ENCODE measurements at regions not wholly inside any gene's neighbourhood (a gene's known extent, or its start where the extent isn't known, plus 50 kb on each side); places are given as distances from the start of the nearest gene placed in this dataset.
A peak's percentile ranks its signal among the peaks of the same experiment; 100 is the strongest.

DNA sequence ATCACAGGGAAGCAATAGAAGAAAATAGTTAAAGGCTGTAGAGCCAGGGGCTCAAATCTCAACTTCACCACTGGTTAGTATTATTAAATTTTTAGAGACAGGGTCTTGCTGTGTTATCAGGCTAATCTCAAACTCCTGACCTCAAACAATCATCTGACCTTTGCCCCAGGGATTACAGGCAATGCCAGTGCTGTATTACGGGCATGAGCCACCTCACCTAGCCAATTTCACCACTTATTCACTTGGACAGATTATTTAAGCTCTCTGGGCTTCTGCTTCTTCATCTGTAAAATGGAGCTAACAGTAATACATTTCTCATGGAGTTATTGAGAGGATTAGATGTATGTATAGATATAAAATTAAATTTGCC lies 155.9 kb upstream of the KLF4 start:
- DNase-seq = no peak

DNA sequence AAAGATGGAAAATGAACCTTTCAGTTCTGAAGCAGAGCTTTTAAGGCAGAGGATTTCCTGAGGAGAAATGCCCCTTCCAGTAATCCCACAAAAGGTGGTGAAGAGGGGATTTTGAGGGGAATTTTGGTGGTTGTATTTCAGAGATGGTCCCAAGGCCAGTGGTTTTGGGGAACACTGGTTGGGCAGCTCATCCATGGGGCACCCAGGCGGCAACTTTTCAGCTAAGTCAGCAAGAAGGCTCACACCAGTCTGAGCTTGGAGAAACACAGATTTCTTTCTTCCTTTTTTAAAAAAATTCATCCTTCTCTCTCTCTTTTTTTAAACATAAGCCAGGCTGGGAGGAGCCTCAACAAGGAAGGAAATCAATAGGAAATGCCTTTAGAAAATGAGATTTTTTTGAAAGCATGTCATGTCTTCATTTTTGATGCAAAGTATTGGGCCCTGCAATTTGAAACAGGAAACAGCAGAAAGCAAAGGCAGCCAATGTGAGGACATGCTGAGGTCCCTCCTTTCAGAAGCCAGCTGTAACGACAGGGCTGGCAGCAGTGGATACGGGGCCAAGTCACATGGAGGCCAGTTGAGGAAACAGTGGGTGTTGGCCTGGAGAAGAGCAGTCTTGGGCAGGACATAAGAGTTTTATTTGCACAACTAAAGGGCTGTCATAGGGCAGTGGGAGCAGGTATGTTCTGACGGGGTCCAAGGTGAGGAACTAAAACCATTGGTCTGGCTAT lies 155.3 kb upstream of the KLF4 start:
- no peak for DNase-seq

DNA sequence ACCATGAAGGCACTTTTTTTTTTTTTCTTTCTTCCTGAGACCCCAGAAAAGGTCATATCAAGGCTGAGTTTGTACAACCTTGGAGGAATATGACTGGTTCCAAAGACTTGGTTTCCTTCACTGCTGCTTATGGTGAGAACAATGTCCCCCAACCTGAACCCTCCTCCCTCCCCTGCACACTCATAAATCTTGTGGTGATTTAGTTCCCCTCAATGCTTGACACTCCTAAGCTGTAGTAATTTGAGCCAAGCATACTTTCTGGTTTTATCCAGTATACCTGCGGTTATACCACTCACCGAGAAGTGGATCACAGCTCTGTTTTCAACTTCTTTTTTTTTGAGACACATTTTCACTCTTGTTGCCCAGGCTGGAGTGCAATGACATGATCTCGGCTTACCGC lies 149.9 kb upstream of the KLF4 start:
- no peak for DNase-seq

DNA sequence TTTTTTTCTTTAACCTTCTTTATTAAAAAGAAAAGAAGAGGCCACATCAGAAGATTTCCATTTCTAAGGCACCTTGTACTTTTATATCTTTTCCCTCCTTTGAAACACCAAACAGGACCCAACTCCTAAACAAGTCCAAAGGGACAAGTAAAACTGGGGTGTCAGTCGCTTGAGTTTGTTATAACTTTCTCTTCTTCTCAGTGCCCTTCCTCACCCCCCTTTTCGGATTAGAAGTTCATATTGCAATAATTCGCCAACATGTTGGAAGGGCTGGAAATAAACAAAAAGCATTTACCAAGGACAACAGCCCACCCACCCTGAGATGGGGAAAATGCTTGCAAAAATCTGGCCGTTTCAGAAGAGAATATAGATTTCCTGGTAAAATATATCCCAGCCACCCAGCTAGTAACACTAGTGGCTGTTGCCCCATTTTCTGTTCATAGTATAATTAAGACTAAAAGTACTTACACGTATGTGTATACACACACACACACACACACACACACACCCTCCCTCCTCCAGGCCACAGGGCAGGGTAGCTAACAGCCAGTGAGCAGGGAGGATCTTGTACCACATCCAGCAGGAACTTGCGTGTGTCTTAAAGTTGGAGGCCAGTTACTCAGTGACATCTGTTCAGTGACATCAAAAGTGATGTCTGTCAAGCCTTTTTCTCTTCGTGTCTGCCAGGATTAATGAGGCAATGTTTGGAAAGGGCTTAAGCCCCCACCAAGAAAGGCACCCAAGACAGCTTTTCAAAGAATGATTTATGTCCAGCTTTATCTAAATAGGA lies 149.1 kb upstream of the KLF4 start:
- no peak for DNase-seq

DNA sequence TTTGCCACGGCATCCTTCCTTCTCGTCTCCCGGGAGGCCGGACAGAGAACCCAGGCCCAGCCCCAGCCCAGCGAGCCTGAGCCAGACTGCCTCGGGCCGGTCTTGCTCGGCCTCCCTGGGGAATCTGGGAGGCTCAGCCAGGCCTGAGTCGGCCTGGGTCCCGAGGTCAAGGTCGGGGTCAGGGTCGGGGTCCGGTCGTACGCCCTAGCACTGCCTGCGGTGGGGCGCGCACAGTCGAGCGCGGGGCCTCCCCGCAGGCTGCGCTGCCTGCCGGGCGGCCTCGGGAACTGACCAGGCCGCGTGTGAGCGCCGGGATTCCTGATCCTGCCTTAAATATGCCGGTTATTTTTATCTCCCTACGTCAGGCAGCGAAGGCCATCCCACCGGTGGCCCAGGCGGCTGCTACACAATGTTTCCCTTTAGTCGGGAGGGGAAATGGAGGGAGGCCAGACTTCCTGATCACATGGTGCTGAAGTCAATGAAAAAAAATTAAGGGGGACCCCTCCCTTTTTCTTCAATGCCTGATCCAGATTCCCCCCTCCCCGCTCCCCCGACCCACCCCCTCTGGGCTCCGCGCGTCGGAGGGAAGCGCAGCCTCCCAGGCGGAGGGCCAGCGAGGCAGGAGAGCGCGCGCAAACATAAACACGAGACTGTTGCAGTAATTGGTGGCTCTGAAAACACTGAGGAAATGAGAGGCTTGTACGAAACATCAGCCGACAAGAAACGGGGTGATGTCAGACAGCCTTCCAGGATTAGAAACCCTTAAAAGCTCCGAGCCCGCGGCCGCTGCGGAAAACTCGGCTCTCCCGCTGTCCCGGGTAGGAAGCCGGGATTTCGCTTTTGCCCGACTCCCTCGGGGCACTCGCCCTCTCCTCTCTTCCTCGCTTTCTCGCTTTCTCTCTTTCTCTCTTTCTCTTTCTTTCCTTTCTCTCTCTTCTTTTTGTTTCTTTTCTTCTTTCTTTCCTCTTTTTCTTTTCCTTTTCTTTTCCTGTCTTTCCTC lies 148.2 kb upstream of the KLF4 start:
- DNase-seq = peak; percentile 1

DNA sequence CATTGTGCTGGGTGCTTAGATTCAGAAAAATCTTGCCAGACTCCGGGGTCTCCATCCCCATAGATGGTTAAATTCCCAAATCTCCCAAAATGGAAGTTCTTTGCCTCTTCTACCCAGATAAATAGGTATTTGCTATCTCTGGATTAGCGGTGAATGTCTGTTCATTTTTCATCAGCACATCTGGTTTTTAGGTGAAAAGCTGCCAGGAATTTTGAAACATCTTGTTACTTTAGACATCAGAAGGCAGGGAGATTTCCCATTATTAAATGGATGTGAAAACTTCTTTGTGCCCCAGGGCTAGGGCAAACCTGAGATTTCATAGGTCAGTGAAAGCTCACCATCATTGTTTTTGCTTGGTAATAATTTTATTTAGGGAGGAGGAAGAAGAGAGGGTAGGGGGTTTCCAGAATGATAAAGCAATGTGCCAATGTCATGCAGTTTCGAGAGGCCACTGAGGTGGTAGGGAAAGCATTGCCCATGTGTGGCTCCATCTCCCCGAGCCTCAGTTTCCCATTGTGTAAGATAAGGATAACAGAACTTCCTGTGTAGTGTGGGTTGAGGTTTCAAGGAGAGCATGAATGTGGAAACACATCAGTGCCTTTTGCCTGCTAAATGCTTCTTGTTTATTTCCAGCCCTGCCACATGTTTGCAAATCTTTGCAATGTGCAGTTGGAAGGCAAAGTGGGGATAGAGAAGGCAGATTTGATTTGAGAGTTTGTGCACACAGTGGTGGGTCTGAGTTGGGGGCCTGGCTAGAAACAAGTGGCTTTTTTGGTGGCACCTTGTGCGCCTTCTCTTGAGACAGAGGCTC lies 147.2 kb upstream of the KLF4 start:
- no peak for DNase-seq

DNA sequence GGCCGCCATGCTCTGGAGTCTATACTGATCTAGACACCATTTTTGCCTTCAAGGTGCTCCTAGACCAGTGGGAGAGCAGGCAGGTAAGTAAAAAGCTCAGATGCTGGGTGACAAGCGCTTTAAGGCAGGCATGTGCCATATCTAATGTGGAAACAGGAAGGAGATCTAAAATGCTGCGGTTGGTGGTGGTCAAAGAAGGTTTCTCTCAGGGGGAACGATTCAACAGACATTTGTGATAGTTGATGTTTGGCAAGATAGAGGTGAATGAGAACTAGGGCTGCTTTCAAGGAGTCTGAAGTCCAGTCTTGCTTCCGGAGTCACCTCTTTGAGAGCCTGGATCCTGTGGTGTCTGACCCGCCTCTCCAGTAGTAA lies 146.2 kb upstream of the KLF4 start:
- no peak for DNase-seq

DNA sequence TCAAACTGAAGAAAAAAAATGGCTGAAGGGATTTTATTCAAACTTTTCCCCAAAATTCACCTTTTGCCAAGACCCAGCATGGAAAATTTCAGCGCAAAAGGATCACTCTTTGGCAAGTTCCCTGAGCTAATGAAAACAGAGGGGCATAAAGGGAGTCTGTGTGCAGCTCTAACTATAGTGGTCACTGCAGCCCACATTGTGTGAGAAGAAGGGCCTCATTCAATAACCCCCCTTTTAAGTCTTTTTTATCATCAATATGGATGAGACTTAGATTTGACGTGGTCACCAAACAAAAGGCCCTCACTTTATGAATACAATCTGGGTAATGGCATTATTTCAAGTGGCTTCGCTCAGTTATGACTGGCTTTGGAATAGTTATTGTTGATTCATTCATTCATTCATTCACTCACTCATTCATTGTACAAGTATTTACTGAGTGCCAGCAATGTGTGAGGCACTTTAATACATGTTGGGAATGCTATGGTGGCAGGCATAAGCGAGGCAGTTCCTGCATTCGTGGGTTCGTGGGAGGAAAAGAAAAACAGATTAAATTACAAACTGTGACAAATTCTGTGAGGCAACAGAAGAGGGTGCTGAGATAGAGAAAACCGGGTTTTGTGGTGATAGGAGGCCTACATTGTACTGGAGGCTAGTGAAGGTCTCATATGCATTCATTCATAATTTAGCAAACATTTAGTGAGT lies 145.7 kb upstream of the KLF4 start:
- no peak for DNase-seq

DNA sequence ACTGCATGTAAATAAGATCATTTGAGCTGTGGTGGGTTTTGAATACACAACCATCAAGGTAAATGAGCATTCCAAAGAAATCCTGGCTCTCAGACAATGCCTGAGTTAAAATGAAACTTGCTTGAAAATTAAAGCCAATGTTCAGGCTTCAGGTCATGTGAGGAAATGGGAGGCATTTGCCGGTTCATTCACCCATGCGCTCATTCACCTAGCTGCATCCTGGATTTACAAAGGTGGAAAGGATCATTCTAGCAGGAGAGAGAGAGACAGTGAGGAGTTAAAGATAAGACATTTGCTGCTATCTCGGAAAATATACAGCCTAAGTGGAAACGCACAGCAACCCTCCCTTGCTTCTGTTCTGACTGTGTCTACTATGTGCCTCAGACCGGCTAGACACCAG lies 143.8 kb upstream of the KLF4 start:
- DNase-seq = no peak

DNA sequence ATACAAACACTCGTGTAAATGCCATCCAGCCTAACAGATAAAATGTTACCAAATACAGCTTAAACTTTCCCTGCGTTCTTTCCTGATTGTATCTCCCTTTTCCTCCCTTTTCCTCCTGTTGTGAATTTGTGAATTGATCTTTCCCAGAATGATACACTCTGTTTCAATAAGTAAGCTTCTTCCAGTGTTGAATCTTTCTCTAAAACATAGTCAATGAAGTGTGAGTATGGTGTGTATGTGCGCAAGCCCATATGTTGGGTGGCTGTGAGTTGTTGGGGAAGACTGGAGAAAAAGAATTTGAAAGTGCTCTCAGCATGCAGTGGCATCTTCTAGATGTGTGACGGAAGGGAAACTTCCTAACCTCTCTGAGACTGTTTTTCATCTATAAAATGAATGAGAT lies 143.1 kb upstream of the KLF4 start:
- DNase-seq = no peak

DNA sequence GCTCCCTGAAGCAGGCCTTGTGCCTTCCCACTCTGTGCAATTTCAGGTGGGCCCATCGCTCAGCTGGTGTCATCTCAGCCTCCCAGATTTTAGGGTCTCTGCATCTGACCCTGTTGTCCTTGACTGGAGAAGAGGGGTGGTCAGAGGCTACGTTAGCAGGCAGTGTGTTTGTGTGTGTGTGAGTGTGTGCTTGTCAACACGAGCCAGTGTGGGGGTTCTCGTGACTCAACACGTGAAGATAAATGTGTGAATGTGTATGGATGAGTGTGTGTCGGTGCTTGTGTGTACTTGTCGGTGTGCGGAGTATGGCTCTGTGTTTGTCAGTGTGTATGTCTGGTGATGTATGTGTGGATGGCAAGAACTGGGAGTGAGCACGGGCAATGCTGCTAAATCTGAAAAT lies 142.6 kb upstream of the KLF4 start:
- DNase-seq = no peak

DNA sequence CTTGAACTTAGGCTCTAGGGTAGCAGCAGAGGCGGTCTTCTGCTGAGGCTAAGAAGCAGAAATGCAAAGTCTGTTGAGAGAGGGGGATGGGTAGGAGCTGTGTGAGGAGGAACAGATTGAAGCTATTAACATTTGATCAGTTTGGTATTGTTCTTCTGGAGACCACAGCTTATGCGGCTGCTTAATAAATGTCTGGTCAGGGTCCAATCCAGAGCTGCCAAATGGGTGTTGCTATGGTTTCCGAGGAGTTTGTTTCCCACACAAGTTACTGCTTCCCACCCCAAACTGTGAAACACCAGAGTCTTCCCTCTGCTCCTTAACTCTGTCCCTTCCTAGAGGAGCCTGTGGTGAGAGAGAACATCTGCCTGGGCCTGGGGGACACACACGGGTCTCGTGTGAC lies 142.2 kb upstream of the KLF4 start:
- DNase-seq = no peak

DNA sequence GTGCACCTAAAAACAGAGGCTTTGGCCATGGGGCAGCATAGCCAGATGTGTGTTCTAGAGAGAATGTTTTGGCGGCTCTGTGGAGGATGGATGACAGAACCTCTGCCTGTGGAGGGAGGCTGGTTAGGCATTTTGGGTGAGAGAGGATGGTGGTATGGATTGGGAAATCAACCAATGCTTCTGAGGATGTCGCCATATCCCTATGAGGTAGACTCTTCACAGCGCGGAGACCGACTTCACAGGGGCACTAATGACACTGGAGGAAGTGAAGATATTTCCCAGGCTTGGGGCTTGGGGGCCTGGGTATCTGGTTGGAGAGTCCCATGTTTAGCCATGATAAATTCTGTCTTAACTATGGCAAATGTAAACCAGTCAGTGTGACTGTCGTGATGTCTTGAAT lies 140.6 kb upstream of the KLF4 start:
- no peak for DNase-seq

DNA sequence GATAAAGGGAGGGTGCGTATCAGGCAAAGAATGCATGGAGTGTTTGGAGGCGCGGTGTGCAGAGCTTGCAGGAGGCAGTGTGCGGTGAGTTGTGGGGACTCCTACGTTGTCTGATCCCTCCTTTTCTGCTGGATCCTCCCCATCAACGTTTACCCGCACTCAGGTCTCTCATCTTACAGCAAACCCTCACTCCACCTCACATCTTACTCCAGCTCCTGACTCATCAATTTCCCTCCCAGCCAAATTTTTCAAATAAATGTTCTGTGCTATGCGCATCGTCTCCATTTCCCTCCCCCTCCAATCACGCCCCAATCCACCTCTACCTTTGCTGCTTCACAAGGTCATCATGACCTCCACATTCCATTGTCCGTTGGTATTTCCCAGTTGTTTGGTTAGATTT lies 138.9 kb upstream of the KLF4 start:
- no peak for DNase-seq

DNA sequence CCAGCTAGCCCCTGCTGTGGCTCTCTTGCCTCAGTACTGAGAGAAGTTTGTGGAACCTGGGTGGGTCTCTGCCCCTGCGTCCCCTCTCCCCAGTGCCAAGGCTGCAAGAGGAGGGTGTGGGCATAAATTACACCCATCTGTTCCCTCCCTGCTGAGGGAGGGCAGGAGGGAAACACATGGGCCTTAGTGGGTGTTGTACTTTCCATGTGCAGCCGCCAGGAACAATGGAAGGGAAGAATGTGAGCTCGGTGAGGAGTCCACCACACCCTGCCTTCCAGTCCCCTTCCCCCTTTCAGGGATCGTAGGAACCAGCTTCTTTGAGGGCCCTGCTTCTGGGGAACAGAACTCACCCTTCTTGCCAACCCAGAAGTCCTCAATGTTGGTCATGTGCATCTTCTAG lies 138.2 kb upstream of the KLF4 start:
- no peak for DNase-seq

DNA sequence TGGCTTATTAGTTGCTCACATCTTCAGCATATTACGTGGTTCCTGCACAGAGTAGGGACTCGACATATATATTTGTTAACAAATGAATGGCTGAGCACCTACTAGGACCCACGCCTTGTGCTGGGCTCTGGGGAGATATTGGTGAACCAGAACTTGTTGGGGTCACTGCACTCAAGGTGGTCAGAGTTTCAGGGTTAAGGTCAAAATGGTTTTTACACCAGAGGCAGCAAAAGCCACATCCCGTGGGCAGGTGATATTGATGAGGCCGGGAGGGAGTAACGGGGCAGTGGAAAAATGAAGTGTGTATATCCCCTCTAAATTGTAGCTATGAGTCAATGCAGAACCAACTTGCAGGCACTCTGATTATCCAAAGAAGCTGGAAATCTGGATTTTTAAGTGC lies 136.5 kb upstream of the KLF4 start:
- DNase-seq = no peak

DNA sequence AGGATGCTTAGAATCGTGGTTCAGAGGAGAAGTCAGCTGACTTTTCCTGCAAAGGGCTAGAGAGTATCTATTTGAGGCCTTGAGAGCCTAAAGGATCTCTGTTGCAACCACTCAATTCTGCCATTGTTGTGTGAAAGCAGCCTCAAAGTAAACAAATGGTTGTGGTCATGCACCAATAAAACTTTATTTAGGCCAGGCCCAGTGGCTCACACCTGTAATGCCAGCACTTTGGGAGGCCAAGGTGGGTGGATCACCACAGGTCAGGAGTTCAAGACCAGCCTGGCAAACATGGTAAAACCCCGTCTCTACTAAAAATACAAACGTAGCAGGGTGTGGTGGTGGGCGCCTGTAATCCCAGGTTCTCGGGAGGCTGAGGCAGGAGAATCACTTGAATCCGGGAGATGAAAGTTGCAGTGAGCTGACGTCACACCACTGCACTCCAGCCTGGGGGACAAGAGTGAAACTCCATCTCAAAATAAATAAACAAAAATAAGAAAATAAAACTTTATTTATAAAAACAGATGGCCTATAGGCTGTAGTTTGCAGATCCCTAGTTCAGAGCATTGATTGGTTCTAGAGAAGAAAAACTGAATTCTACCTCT lies 135.9 kb upstream of the KLF4 start:
- no peak for DNase-seq

DNA sequence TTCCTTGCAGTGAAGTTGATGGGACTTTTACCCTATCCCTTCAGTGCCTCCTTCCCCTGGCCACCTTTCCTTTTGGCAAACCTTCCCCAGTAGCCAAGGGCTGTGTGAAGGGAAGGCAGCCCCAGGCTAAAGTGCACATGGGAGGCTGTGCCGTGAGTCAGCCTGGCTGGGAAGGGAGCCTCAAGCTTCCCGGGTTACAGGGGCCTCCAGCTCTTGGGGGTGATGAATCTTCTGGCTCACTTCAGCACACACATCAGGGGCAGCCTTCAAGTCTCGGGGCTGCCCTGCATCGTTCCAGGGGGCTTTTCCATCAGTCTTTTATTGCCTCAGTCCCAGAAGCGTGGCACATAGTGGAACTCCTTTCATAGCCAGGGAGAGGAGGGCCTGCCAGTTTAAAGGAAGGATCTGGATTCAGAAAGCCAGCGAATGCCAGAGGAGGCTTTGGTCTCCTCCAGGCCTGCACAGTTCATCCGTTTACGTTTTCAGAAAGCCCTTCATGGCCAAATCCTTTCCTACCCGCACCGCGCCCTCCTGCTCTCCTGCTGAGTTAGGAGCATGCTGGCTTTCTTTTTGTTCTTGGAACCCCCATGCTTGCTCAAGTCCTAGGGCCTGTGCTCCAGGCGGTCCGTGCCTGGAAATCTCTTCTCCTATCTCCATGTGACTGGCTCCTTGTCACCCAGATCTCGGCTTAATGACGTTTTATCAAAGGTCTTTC lies 134.8 kb upstream of the KLF4 start:
- no peak for DNase-seq

DNA sequence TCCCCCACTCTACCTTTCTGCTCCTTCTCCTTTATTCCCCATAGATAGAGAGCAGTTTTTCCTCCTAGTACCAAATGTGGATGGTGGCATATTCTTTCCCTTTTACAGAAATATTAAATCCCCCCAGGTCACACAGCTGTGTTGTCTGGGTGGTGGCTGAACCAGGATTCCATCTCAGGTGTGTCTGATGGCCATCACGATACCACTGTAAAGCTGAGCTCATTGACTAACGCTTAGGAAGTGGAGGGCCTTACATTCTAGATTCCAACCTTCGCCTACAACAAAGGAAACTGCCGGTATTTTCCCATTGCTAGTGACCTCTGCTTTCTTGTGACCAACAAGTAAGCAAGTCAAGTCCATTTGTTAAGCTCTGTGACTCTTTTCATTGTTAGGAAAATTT lies 131.9 kb upstream of the KLF4 start:
- no peak for DNase-seq

DNA sequence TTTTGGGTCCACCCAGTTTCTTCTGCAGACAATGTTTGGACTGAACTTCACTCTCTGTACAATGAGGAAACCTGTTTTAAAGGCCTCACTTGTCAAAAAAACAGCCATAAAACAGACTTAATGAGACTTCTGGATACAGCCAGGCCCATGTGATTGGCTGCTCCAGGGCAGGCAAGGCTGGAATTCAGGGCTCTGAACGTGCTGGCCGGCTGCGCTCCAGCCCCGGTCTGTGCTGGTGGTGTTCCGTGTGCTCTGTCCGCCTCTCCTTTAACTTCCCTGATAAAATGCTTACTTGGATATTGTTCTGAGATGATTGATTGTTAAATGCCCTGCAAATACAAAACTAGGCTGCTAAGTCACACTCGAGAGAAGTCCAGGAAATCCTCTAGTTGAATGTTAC lies 131.2 kb upstream of the KLF4 start:
- no peak for DNase-seq

DNA sequence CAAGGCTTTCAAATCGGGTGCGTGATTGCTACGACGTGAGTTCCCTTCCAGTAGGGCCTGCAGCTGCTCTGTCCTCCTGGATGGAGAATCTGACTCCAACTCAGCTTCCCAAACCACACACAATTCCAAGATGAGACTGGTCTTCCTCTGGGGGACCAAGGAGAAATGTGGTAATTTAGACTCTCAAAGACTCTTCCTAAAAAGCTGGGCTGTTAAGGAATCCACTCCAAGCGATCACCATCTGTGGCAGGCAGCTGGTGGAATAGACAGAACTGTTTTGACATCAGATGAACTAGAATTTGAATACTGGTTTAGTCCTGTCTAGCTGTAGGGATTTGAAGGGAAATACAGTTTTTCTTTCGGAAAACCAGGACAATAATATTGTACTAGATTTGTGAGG lies 130.7 kb upstream of the KLF4 start:
- no peak for DNase-seq

Data from activated CD4-positive, alpha-beta T cell treated with anti-CD3 and anti-CD28 coated beads, Interleukin-10, Interleukin-2, amounts not matched to agents 100 ng/mL and 50 ng/mL, durations not matched to agents 16 hours and 8 hours (primary cell).